Ovary (tissue), 7 donors: ENCODE measurements at regions not wholly inside any gene's neighbourhood (a gene's known extent, or its start where the extent isn't known, plus 50 kb on each side); places are given as distances from the start of the nearest gene placed in this dataset.

Source experiments
- DNase-seq, 5 donors: peaks; one replicate each; pipeline ENCODE4 v3.0.0-alpha.2; 2019 to 2020
- H3K27ac ChIP-seq, 2 donors: fragments of 200-600 bp; one replicate each; pipeline versions ENCODE4 v1.5.1 to v1.8.0; 2019 to 2022
- H3K27me3 ChIP-seq: fragments of 200-600 bp; one replicate; pipeline ENCODE4 v1.8.0; 2022
- H3K36me3 ChIP-seq: fragments of 200-600 bp; sonication (generic); one replicate; pipeline ENCODE4 v1.5.1; 2019
- H3K4me1 ChIP-seq: one replicate; pipeline ENCODE4 v1.8.1; 2013; ENCODE audit warnings: mild to moderate bottlenecking, moderate library complexity; ENCODE audit not compliant: insufficient read depth
- H3K4me3 ChIP-seq: fragments of 200-600 bp; sonication (generic); one replicate; pipeline ENCODE4 v1.5.1; 2017
- H3K9me3 ChIP-seq, 2 donors: fragments of 200-600 bp in 1 of 2; sonication (generic) in 1 of 2; one replicate each; pipeline versions ENCODE4 v1.5.1 to v1.8.1; 2013 to 2019; ENCODE audit warnings: mild to moderate bottlenecking in 1 of 2, moderate library complexity in 1 of 2
- CTCF ChIP-seq, 3 donors: fragments of 450-650 bp in 2 of 3; fragments of 200-600 bp in 1 of 3; IDR thresholded peaks; one replicate each; pipeline versions ENCODE4 v1.5.1 to v1.8.0; 2016 to 2022; ENCODE audit warnings: antibody characterized with exemption in 3 of 3, mild to moderate bottlenecking in 1 of 3
- EP300 ChIP-seq: sonication (generic); formaldehyde crosslinking; IDR thresholded peaks from one replicate; pipeline ENCODE4 v1.6.1; 2017; ENCODE audit warnings: antibody characterized with exemption
- POLR2A ChIP-seq: fragments of 450-650 bp; IDR thresholded peaks from one replicate; pipeline ENCODE4 v1.6.1; 2017; ENCODE audit warnings: antibody characterized with exemption, mild to moderate bottlenecking, moderate library complexity
- WGBS, 3 donors: extraction: QIAGEN DNeasy Blood & Tissue Kit in 1 of 3; methylation state at CpG; one replicate each; pipeline versions ENCODE4 v1.1.5 to v1.1.7; 2013 to 2017; 5-methylcytosine and 5-hydroxymethylcytosine counted together
- intact Hi-C, 4 donors: fragments of 100-400 bp; cut with DNase I; formaldehyde crosslinking; loops; one replicate each; pipeline versions ENCODE4 v1.11.0 to v1.15.1; 2022 to 2023
- donor health status: DM: no; HTN: no; CAD: no; lungs with moderate emphysema.
- donor health status: DM: no; HTN: no; CAD: no.
- donor health status: Bipolar disorder and iron deficiency.
- donor health status: DM: no; HTN: no; CAD: no.
- donor health status: DM: yes; HTN: yes; CAD: no.

- peaks cover 3% of the 10 kb centered on the region for H3K4me1 ChIP-seq
- H3K27me3 ChIP-seq, result no peaks in the 10 kb centered on the region
- no peaks in the 10 kb centered on the region for H3K36me3 ChIP-seq
- intact Hi-C loops, result no loop called here
- TF ChIP-seq EP300, result no peak
- TF ChIP-seq POLR2A, result no peak
- no peak for TF ChIP-seq CTCF (IDR thresholded peaks at IDR 0.05)
- no peak overlapping the region for H3K27ac ChIP-seq
- no peaks in the 10 kb centered on the region for H3K9me3 ChIP-seq
- WGBS, 3 donors, result 72 to 78% (median 77%) methylated on average over 6 of the region's 6 CpGs
- H3K4me3 ChIP-seq, result no peak overlapping the region
- no peak for DNase-seq
Observed at GRCh38 chr5:124922255-124922975, 176.0 kb upstream of the ZNF608 start.

- H3K4me3 ChIP-seq, result no peak overlapping the region
- peaks cover 3% of the 10 kb centered on the region for H3K4me1 ChIP-seq
- DNase-seq, result no peak
- H3K27me3 ChIP-seq, result no peaks in the 10 kb centered on the region
- no peaks in the 10 kb centered on the region for H3K9me3 ChIP-seq
- H3K27ac ChIP-seq, result no peak overlapping the region
- intact Hi-C loops, result no loop called here
- no peak for TF ChIP-seq CTCF (IDR thresholded peaks at IDR 0.05)
- no peak for TF ChIP-seq POLR2A
- no peak for TF ChIP-seq EP300
- H3K36me3 ChIP-seq, result no peaks in the 10 kb centered on the region
- WGBS, 3 donors, result 0 to 13% (median 10%) methylated on average over 1 of the region's 1 CpG
Observed at GRCh38 chr5:124923131-124923530, 176.7 kb upstream of the ZNF608 start.

GRCh38 chr5:124924729-124925128, 178.3 kb upstream of the ZNF608 start:
- WGBS, 3 donors, result 93 to 97% (median 96%) methylated on average over 1 of the region's 1 CpG
- no peak overlapping the region for H3K27ac ChIP-seq
- peaks cover 3% of the 10 kb centered on the region for H3K4me1 ChIP-seq
- TF ChIP-seq EP300 (no peak), CTCF (IDR thresholded peaks at IDR 0.05) (no peak), POLR2A (no peak)
- no peak for DNase-seq
- H3K36me3 ChIP-seq, result no peaks in the 10 kb centered on the region
- no peaks in the 10 kb centered on the region for H3K27me3 ChIP-seq
- intact Hi-C loops, result no loop called here
- no peaks in the 10 kb centered on the region for H3K9me3 ChIP-seq
- no peak overlapping the region for H3K4me3 ChIP-seq

- intact Hi-C loops, result no loop called here
- Histone ChIP-seq H3K9me3 (no peaks in the 10 kb centered on the region), H3K4me1 (peaks cover 1% of the 10 kb centered on the region), H3K36me3 (no peaks in the 10 kb centered on the region), H3K27ac (no peak overlapping the region), H3K4me3 (no peak overlapping the region), H3K27me3 (no peaks in the 10 kb centered on the region)
- no peak for TF ChIP-seq CTCF (IDR thresholded peaks at IDR 0.05)
- DNase-seq, result no peak
- WGBS, 3 donors, result 87 to 91% (median 88%) methylated on average over 3 of the region's 3 CpGs
Observed at GRCh38 chr5:124927735-124928134, 181.3 kb upstream of the ZNF608 start.
